Heart right ventricle (tissue), 16 donors: ENCODE measurements at regions not wholly inside any gene's neighbourhood (a gene's known extent, or its start where the extent isn't known, plus 50 kb on each side); places are given as distances from the start of the nearest gene placed in this dataset.

Experiments used
- ATAC-seq, 8 donors: fragments of 200-7000 bp; cut with Tn5 transposase; one replicate each; pipeline ENCODE4 v1.9.1; 2020; ENCODE audit warnings: mild to moderate bottlenecking in 8 of 8, moderate library complexity in 8 of 8, moderate number of reproducible peaks in 1 of 8
- DNase-seq, 2 donors: peaks; one replicate each; pipeline ENCODE4 v3.0.0-alpha.2; 2020
- H3K27ac ChIP-seq, 10 donors: fragments of 200-600 bp; sonication (generic) in 2 of 10; one replicate each; pipeline versions ENCODE4 v1.5.0 to v1.8.0; 2020 to 2022; ENCODE audit warnings: mild to moderate bottlenecking in 3 of 10
- H3K27me3 ChIP-seq, 7 donors: fragments of 200-600 bp; one replicate each; pipeline ENCODE4 v1.8.0; 2021 to 2022; ENCODE audit warnings: mild to moderate bottlenecking in 2 of 7
- H3K36me3 ChIP-seq, 9 donors: fragments of 200-600 bp; sonication (generic) in 1 of 9; one replicate each; pipeline versions ENCODE4 v1.5.0 to v1.8.0; 2020 to 2022; ENCODE audit warnings: mild to moderate bottlenecking in 2 of 9
- H3K4me1 ChIP-seq, 9 donors: fragments of 200-600 bp; sonication (generic) in 1 of 9; one replicate each; pipeline versions ENCODE4 v1.5.0 to v1.8.0; 2020 to 2022; ENCODE audit warnings: mild to moderate bottlenecking in 4 of 9
- H3K4me3 ChIP-seq, 10 donors: fragments of 200-600 bp; sonication (generic) in 2 of 10; one replicate each; pipeline versions ENCODE4 v1.5.0 to v1.8.0; 2020 to 2022; ENCODE audit warnings: mild to moderate bottlenecking in 7 of 10, moderate library complexity in 2 of 10
- H3K9me3 ChIP-seq, 11 donors: fragments of 200-600 bp in 10 of 11; sonication (generic) in 2 of 11; one replicate each; pipeline versions ENCODE4 v1.5.0 to v1.8.0; 2013 to 2022; ENCODE audit warnings: mild to moderate bottlenecking in 2 of 11, control low read depth in 1 of 11, moderate library complexity in 1 of 11
- CTCF ChIP-seq, 9 donors: fragments of 200-600 bp; sonication (generic) in 2 of 9; IDR thresholded peaks; one replicate each; pipeline versions ENCODE4 v1.5.0 to v1.8.0; 2021 to 2022; ENCODE audit warnings: antibody characterized with exemption in 9 of 9, mild to moderate bottlenecking in 5 of 9, moderate library complexity in 1 of 9
- WGBS, 2 donors: extraction: QIAGEN DNeasy Blood & Tissue Kit; methylation state at CpG; one replicate each; pipeline ENCODE4 v1.1.7; 2013; ENCODE audit warnings: inconsistent platforms in 1 of 2; 5-methylcytosine and 5-hydroxymethylcytosine counted together
- intact Hi-C, 10 donors: fragments of 100-400 bp; cut with DNase I; formaldehyde crosslinking; loops; one replicate each; pipeline versions ENCODE4 v1.11.1 to v1.14.2; 2022
- donor health status: Arrhythmogenic right ventricular cardiomyopathy.
- donor health status: ischemic (EF 13 %, LVEDD 7.1; RV severe dilation, severe dysfunction).
- donor health status: healthy with polysubstance abuse.
- donor health status: DM: no; HTN: yes; CAD: no.
- donor health status: DM: no; HTN: no; CAD: no.
- donor health status: ischemic (EF 25% LVEDD 6.9; RV normal size, moderate dysfunction).
- donor health status: ischemic (EF 25% LVEDD 5.7; RV mildly dilated, moderate dysfunction).
- donor health status: healthy.
- donor health status: DM: yes; HTN: yes; CAD: no.
- donor health status: Ischemic cardiomyopathy.
- donor health status: ischemic (EF 35%, LVEDD 5.7; RV mildly dilated, moderate dysfunction).
- donor health status: nonischemic (EF 11% LVEDD 7.7; RV severe dilation, severe dysfunction).
- donor health status: DM: yes; HTN: yes; CAD: no.
- donor health status: PGD.
- donor health status: ischemic (EF 29% LVEDD 5.4; RV normal size, mild dysfunction).
- donor health status: nonischemic (EF 23%, LVEDD 6.1; RV moderate dilation, normal function).

- no peaks in the 10 kb centered on the region for H3K27me3 ChIP-seq
- no peak overlapping the region for H3K27ac ChIP-seq
- no peaks in the 10 kb centered on the region for H3K36me3 ChIP-seq
- intact Hi-C loops, result no loop called here
- no peak overlapping the region for H3K4me3 ChIP-seq
- no peak for TF ChIP-seq CTCF (IDR thresholded peaks at IDR 0.05)
- WGBS, 2 donors, result 71 to 78% methylated on average over 2 of the region's 2 CpGs
- DNase-seq, result no peak
- ATAC-seq, result no peak
- peaks cover 0 to 29% (median 6%) of the 10 kb centered on the region in 11 donors for H3K9me3 ChIP-seq
- no peaks in the 10 kb centered on the region for H3K4me1 ChIP-seq
These were observed 490.2 kb downstream of the BRINP3 start for GRCh38 chr1:189987509-189987908.

- WGBS, 2 donors, result 86 to 91% methylated on average over 12 of the region's 12 CpGs
- no peaks in the 10 kb centered on the region for H3K36me3 ChIP-seq
- intact Hi-C loops, result no loop called here
- H3K4me1 ChIP-seq, result no peaks in the 10 kb centered on the region
- no peak for TF ChIP-seq CTCF (IDR thresholded peaks at IDR 0.05)
- H3K27ac ChIP-seq, result no peak overlapping the region
- H3K9me3 ChIP-seq, result peaks cover 0 to 41% (median 15%) of the 10 kb centered on the region in 11 donors
- H3K27me3 ChIP-seq, result no peaks in the 10 kb centered on the region
- ATAC-seq (no peak), DNase-seq (no peak)
- no peak overlapping the region for H3K4me3 ChIP-seq
These were observed 484.8 kb downstream of the BRINP3 start for GRCh38 chr1:189992856-189993255.

- TF ChIP-seq CTCF (IDR thresholded peaks at IDR 0.05), result no peak
- H3K27me3 ChIP-seq, result no peaks in the 10 kb centered on the region
- H3K27ac ChIP-seq, result no peak overlapping the region
- H3K4me3 ChIP-seq, result no peak overlapping the region
- no peaks in the 10 kb centered on the region for H3K4me1 ChIP-seq
- 70 to 74% methylated on average over 3 of the region's 3 CpGs for WGBS, 2 donors
- no peak for ATAC-seq
- H3K36me3 ChIP-seq, result no peaks in the 10 kb centered on the region
- DNase-seq, result no peak
- intact Hi-C loops, result no loop called here
- H3K9me3 ChIP-seq, result peaks cover 0 to 3% (median 0%) of the 10 kb centered on the region in 11 donors
These were observed 477.2 kb downstream of the BRINP3 start for GRCh38 chr1:190000365-190000872.

DNA sequence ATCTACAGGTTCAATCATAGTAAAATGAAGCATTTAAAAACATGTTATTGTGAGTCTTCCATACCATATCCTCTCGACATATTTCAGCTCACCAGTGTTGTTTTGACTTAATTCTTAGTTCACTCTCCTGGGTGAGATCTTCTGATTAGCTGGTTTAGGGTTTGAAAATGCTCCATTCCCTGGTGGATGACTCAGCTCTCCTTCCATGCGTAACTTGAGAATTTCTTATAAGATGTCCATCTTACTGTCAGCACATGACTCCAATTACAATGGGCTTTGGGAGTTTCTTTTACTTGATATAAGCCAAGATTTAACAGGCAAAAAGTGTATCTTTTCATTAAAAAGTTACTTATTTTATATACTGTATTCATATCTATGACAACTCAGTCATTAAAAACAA lies 476.5 kb downstream of the BRINP3 start:
- peaks cover 0 to 3% (median 0%) of the 10 kb centered on the region in 11 donors for H3K9me3 ChIP-seq
- WGBS, 2 donors, result 77 to 80% methylated on average over 2 of the region's 2 CpGs
- H3K36me3 ChIP-seq, result no peaks in the 10 kb centered on the region
- no peak overlapping the region for H3K27ac ChIP-seq
- intact Hi-C loops, result no loop called here
- no peak overlapping the region for H3K4me3 ChIP-seq
- TF ChIP-seq CTCF (IDR thresholded peaks at IDR 0.05), result no peak
- ATAC-seq (no peak), DNase-seq (no peak)
- H3K27me3 ChIP-seq, result no peaks in the 10 kb centered on the region
- no peaks in the 10 kb centered on the region for H3K4me1 ChIP-seq
